ENCODE measurements at regions not wholly inside any gene's neighbourhood (a gene's known extent, or its start where the extent isn't known, plus 50 kb on each side); places are given as distances from the start of the nearest gene placed in this dataset.

DNA sequence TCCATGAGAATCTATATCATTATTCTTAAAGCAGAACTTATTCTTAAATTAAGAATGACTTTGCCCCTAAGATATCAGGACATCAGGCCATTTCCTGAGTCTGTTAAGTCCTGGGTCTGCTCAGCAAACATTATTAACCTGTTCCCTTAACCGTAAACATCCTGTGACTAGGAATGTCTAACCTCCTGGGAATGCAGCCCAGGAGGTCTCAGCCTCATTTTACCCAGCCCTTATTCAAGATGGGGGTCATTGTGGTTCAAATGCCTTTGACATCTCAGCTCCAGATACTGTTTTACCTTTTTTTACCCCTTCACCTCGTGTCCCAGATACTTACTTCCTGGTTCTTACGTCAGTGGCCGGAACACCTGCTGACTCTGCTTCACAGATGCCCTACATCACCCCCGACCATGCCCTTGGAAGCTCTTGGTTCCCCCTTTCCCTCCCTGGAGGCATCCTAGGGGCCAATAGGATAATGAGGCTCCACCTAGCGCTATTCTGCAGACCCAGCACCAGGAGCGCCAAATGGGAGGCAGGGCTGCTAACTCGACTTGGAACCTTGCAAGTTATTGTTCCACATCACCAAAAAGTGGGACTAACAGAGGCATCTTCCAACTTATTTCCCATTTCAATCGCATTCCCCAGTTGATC lies 182.5 kb downstream of the MED10 start:
- peaks cover 6% of the 10 kb centered on the region for H3K9me3 Mint-ChIP-seq
- H3K27me3 Mint-ChIP-seq (ENCODE audit: low read depth): peaks cover 13% of the 10 kb centered on the region
- H3K4me1 Mint-ChIP-seq: peaks cover 4% of the 10 kb centered on the region
- H3K27ac Mint-ChIP-seq: no peak overlapping the region
- DNase-seq (ENCODE audit: low spot score in 2 of 2, unreplicated experiment in 2 of 2): no peak
- no peaks in the 10 kb centered on the region for H3K36me3 Mint-ChIP-seq
- TF ChIP-seq, protein P1, sequence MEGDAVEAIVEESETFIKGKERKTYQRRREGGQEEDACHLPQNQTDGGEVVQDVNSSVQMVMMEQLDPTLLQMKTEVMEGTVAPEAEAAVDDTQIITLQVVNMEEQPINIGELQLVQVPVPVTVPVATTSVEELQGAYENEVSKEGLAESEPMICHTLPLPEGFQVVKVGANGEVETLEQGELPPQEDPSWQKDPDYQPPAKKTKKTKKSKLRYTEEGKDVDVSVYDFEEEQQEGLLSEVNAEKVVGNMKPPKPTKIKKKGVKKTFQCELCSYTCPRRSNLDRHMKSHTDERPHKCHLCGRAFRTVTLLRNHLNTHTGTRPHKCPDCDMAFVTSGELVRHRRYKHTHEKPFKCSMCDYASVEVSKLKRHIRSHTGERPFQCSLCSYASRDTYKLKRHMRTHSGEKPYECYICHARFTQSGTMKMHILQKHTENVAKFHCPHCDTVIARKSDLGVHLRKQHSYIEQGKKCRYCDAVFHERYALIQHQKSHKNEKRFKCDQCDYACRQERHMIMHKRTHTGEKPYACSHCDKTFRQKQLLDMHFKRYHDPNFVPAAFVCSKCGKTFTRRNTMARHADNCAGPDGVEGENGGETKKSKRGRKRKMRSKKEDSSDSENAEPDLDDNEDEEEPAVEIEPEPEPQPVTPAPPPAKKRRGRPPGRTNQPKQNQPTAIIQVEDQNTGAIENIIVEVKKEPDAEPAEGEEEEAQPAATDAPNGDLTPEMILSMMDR (IDR thresholded peaks at IDR 0.05; ENCODE audit: unreplicated experiment): no peak
- no peak overlapping the region for H3K4me3 Mint-ChIP-seq

DNA sequence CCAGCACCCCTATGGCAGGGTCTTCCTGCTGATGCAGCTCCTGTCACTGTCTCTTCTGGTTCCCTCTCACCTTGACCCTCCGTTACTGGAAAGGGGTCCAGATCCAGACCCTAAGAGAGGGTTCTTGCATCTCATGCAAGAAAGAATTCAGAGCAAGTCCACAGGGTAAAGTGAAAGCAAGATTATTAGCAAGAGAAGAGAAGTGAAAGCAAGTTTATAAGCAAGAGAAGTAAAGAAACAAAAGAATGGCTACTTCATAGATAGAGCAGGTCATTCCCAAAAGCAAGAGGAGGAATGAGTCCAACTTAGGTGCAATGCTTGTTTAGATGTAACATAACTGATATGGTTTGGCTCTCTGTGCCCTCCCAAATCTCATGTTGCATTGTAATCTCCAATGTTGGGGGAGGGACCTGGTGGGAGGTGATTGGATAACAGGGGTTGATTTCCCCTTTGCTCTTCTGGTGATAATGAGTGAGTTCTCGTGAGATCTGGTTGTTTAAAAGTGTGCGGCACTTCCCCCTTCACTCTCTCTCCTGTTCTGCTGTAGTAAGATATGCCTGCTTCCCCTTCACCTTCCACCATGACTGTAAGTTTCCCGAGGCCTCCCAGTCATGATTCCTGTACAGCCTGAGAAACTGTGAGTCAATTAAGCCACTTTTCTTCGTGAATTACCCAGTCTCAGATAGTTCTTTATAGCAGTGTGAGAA lies 183.3 kb downstream of the MED10 start:
- H3K4me3 Mint-ChIP-seq: no peak overlapping the region
- peaks cover 4% of the 10 kb centered on the region for H3K4me1 Mint-ChIP-seq
- peaks cover 13% of the 10 kb centered on the region for H3K27me3 Mint-ChIP-seq (ENCODE audit: low read depth)
- H3K9me3 Mint-ChIP-seq: no peaks in the 10 kb centered on the region
- TF ChIP-seq, protein P1 (IDR thresholded peaks at IDR 0.05; ENCODE audit: unreplicated experiment): no peak
- no peak overlapping the region for H3K27ac Mint-ChIP-seq
- DNase-seq (ENCODE audit: low spot score in 2 of 2, unreplicated experiment in 2 of 2): no peak
- no peaks in the 10 kb centered on the region for H3K36me3 Mint-ChIP-seq

DNA sequence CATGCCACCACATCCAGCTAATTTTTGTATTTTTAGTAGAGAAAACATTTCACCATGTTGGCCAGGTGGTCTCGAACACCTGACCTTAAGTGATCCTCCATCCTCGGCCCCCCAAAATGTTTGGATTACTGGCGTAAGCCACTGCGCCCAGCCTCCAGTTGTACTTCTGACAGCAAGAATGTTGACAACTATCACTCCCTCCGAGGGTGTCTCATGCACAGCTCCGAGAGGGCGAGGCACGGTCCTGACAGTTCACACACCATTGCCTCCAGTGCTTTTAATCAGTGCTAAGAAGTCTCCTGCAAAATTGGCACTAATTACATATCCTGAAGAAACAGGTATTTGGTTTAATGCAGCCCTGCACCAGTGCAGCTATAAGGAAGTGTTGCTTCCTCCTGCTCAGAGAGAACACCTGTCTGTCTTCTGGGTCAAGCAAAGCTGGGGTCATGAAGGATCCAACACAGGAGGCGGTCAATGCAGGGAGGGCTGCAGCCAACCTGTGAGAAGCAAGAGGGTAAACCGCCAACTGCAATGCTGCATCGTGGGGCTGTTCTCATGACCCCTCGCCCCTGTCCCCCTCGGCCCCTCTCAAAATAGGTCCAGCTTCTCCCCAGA lies 184.0 kb downstream of the MED10 start:
- peaks cover 15% of the 10 kb centered on the region for H3K27me3 Mint-ChIP-seq (ENCODE audit: low read depth)
- H3K36me3 Mint-ChIP-seq: no peaks in the 10 kb centered on the region
- no peaks in the 10 kb centered on the region for H3K9me3 Mint-ChIP-seq
- no peak overlapping the region for H3K4me3 Mint-ChIP-seq
- DNase-seq (ENCODE audit: low spot score in 2 of 2, unreplicated experiment in 2 of 2): no peak
- TF ChIP-seq, protein P1 (IDR thresholded peaks at IDR 0.05; ENCODE audit: unreplicated experiment): no peak
- H3K27ac Mint-ChIP-seq: no peak overlapping the region
- H3K4me1 Mint-ChIP-seq: peaks cover 4% of the 10 kb centered on the region

DNA sequence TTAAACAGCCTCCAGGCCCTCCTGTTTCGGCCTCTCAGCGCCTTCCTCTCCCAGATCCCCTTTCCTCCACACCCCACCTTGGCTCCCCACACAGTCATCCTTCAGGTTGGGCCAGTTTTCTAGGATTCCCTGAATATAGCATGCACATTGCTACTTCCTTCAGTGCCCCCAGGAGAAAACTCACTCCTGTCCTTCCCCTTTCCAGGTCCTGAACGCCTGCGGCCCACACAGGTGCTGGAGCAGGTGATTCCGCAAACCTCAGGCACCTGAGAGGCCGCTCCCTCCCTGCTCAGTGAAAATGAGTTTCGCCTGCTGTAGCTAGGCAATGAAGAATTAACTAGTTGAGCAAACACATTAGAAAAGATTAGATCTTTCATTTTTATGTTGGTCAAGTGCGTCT lies 185.0 kb downstream of the MED10 start:
- no peak for DNase-seq (ENCODE audit: low spot score in 2 of 2, unreplicated experiment in 2 of 2)
- Mint-ChIP-seq H3K27ac (peak overlapping the region; percentile 48), H3K36me3 (no peaks in the 10 kb centered on the region), H3K4me3 (no peak overlapping the region), H3K4me1 (peaks cover 4% of the 10 kb centered on the region), H3K27me3 (ENCODE audit: low read depth) (peaks cover 19% of the 10 kb centered on the region), H3K9me3 (no peaks in the 10 kb centered on the region)
- TF ChIP-seq, protein P1 (IDR thresholded peaks at IDR 0.05; ENCODE audit: unreplicated experiment): no peak

DNA sequence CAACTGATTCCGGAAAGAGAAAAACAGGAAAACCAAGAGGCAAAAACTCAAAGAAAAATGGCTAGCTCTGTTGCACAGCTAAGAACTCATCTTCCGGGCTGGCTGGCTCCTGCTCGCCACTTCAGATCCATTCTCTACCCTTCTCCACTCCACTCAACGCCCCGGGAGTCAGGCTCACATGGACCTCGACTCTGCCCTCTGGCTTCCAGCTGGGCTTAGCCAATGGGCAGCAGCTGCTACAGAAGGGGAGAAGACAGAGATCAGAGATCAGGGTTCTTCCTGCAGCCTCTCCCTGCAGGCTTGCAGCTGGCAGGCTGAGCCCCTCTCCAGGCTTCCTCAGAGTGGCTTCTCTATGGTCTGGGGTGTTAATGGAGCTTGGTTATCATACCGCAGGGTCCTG lies 187.5 kb downstream of the MED10 start:
- peaks cover 21% of the 10 kb centered on the region for H3K27me3 Mint-ChIP-seq (ENCODE audit: low read depth)
- no peak overlapping the region for H3K27ac Mint-ChIP-seq
- peaks cover 4% of the 10 kb centered on the region for H3K4me1 Mint-ChIP-seq

More for the DNA sequence above, 187.5 kb downstream of the MED10 start:
- TF ChIP-seq, protein P1 (IDR thresholded peaks at IDR 0.05; ENCODE audit: unreplicated experiment): no peak
- H3K9me3 Mint-ChIP-seq: no peaks in the 10 kb centered on the region
- no peaks in the 10 kb centered on the region for H3K36me3 Mint-ChIP-seq
- DNase-seq (ENCODE audit: low spot score in 2 of 2, unreplicated experiment in 2 of 2): no peak
- no peak overlapping the region for H3K4me3 Mint-ChIP-seq

All from mesothelial cell of epicardium (in vitro differentiated cells).